ENCODE measurements at regions not wholly inside any gene's neighbourhood (a gene's known extent, or its start where the extent isn't known, plus 50 kb on each side); places are given as distances from the start of the nearest gene placed in this dataset.
"Not testable (repeated sequence)": the region's sequence is repeated elsewhere in the genome, so short reads cannot be mapped to it uniquely, and the experiment has no call there.

DNA sequence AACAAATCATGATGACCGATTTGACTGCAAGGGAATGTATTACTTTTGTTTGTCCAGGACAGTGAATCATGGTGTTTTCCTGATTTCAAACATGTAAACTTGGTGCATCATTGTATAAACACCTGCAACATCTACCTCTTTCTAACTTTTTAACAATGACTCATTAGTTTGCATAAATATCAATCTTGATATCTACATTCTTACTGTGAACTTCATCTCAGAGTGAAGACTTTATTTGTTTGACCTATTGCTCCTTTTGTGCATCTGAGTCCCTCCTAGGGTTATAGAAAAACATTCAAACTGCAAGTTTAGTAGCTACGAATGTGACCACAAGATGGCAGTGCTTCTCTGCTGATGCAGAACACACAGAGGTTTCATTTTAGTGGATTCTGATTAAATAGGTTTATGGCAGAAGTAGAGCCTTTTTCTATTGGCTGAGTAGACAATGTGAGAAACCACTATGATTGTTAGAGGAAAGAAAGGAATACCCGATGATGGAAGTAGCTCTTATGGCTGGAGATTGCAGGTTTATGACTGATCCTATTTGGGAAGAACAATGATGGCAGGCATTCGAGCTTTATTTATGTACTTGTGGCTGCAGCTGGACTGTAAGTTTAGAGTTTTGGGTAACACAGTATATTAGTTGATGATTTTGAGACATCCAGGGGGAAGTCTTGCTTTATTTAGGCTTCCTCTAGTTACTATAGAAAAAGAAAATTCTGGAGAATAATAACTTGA is 244.2 kb upstream of the OR4E1 start:
- no peaks in the 10 kb centered on the region for H3K4me1 ChIP-seq (ENCODE audit: control insufficient read depth in 3 of 3, insufficient read depth in 2 of 3, low read depth in 1 of 3, low read length in 2 of 3)
- DNase-seq (peak; percentile 45 to 50), FAIRE-seq (no peak)
- H3K27ac ChIP-seq (ENCODE audit: low read depth in 1 of 3, low read length in 2 of 3), result no peak overlapping the region
- H3K36me3 ChIP-seq (ENCODE audit: control insufficient read depth in 3 of 3, insufficient read depth in 2 of 3, low read depth in 1 of 3, low read length in 3 of 3), result no peaks in the 10 kb centered on the region
- no peaks in the 10 kb centered on the region for H3K9me3 ChIP-seq (ENCODE audit: control insufficient read depth in 2 of 2, insufficient read depth in 1 of 2, low read depth in 1 of 2, low read length in 1 of 2)
- no peaks in the 10 kb centered on the region for H3K27me3 ChIP-seq (ENCODE audit: control insufficient read depth in 3 of 3, insufficient read depth in 3 of 3, low read length in 3 of 3)
- WGBS, 3 donors, result 9 to 18% (median 17%) methylated on average over 4 of the region's 4 CpGs
- H3K4me3 ChIP-seq (ENCODE audit: low read depth in 1 of 3, low read length in 3 of 3), result no peak overlapping the region

DNA sequence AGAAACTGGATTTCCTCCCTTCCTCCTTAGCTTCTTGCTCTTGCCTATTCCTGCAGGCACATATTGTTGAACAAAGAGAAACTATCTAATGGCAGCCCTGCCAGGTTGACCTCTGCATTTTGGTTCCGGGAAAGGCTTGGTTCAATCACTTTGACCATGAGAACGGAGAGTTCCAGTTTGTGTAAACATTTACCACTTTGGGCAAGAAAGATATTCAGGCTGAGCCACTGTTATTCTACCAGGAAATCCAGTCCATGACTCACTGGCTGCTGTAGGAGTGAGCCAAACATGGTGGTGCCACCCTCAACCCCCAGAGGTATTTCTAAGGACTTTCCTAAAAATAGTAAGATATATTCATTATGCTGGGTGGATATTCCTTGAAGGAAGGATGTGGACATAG is 242.2 kb upstream of the OR4E1 start:
- WGBS, 3 donors, result 19 to 49% (median 38%) methylated on average over 2 of the region's 2 CpGs
- Histone ChIP-seq H3K27ac (ENCODE audit: low read depth in 1 of 3, low read length in 2 of 3) (no peak overlapping the region), H3K4me3 (ENCODE audit: low read depth in 1 of 3, low read length in 3 of 3) (no peak overlapping the region), H3K9me3 (ENCODE audit: control insufficient read depth in 2 of 2, insufficient read depth in 1 of 2, low read depth in 1 of 2, low read length in 1 of 2) (no peaks in the 10 kb centered on the region), H3K36me3 (ENCODE audit: control insufficient read depth in 3 of 3, insufficient read depth in 2 of 3, low read depth in 1 of 3, low read length in 3 of 3) (no peaks in the 10 kb centered on the region), H3K4me1 (ENCODE audit: control insufficient read depth in 3 of 3, insufficient read depth in 2 of 3, low read depth in 1 of 3, low read length in 2 of 3) (no peaks in the 10 kb centered on the region), H3K27me3 (ENCODE audit: control insufficient read depth in 3 of 3, insufficient read depth in 3 of 3, low read length in 3 of 3) (no peaks in the 10 kb centered on the region)
- DNase-seq, result no peak
- FAIRE-seq, result no peak

GRCh38 chr14:21913759-21914158 is 240.1 kb upstream of the OR4E1 start:
- no peak for FAIRE-seq
- WGBS, 3 donors, result 5 to 11% (median 6%) methylated on average over 6 of the region's 6 CpGs
- no peaks in the 10 kb centered on the region for H3K27me3 ChIP-seq (ENCODE audit: control insufficient read depth in 3 of 3, insufficient read depth in 3 of 3, low read length in 3 of 3)
- peak; percentile 74 to 80 for DNase-seq
- no peak overlapping the region for H3K4me3 ChIP-seq (ENCODE audit: low read depth in 1 of 3, low read length in 3 of 3)
- no peaks in the 10 kb centered on the region for H3K36me3 ChIP-seq (ENCODE audit: control insufficient read depth in 3 of 3, insufficient read depth in 2 of 3, low read depth in 1 of 3, low read length in 3 of 3)
- no peaks in the 10 kb centered on the region for H3K4me1 ChIP-seq (ENCODE audit: control insufficient read depth in 3 of 3, insufficient read depth in 2 of 3, low read depth in 1 of 3, low read length in 2 of 3)
- no peaks in the 10 kb centered on the region for H3K9me3 ChIP-seq (ENCODE audit: control insufficient read depth in 2 of 2, insufficient read depth in 1 of 2, low read depth in 1 of 2, low read length in 1 of 2)
- H3K27ac ChIP-seq (ENCODE audit: low read depth in 1 of 3, low read length in 2 of 3), result no peak overlapping the region

- H3K4me1 ChIP-seq (ENCODE audit: control insufficient read depth in 3 of 3, insufficient read depth in 2 of 3, low read depth in 1 of 3, low read length in 2 of 3), result no peaks in the 10 kb centered on the region
- no peaks in the 10 kb centered on the region for H3K27me3 ChIP-seq (ENCODE audit: control insufficient read depth in 3 of 3, insufficient read depth in 3 of 3, low read length in 3 of 3)
- no peaks in the 10 kb centered on the region for H3K36me3 ChIP-seq (ENCODE audit: control insufficient read depth in 3 of 3, insufficient read depth in 2 of 3, low read depth in 1 of 3, low read length in 3 of 3)
- H3K9me3 ChIP-seq (ENCODE audit: control insufficient read depth in 2 of 2, insufficient read depth in 1 of 2, low read depth in 1 of 2, low read length in 1 of 2), result no peaks in the 10 kb centered on the region
- no peak for DNase-seq
- no peak overlapping the region for H3K4me3 ChIP-seq (ENCODE audit: low read depth in 1 of 3, low read length in 3 of 3)
- H3K27ac ChIP-seq (ENCODE audit: low read depth in 1 of 3, low read length in 2 of 3), result no peak overlapping the region
- WGBS, 3 donors, result 52 to 54% (median 52%) methylated on average over 3 of the region's 3 CpGs
- no peak for FAIRE-seq
Observed at GRCh38 chr14:21912367-21912766, 238.7 kb upstream of the OR4E1 start.

GRCh38 chr14:21911877-21912276 is 238.3 kb upstream of the OR4E1 start:
- WGBS, 3 donors, result 56 to 71% (median 63%) methylated on average over 1 of the region's 1 CpG
- no peak for FAIRE-seq
- Histone ChIP-seq H3K27me3 (ENCODE audit: control insufficient read depth in 3 of 3, insufficient read depth in 3 of 3, low read length in 3 of 3) (no peaks in the 10 kb centered on the region), H3K4me1 (ENCODE audit: control insufficient read depth in 3 of 3, insufficient read depth in 2 of 3, low read depth in 1 of 3, low read length in 2 of 3) (no peaks in the 10 kb centered on the region), H3K4me3 (ENCODE audit: low read depth in 1 of 3, low read length in 3 of 3) (no peak overlapping the region), H3K36me3 (ENCODE audit: control insufficient read depth in 3 of 3, insufficient read depth in 2 of 3, low read depth in 1 of 3, low read length in 3 of 3) (no peaks in the 10 kb centered on the region), H3K9me3 (ENCODE audit: control insufficient read depth in 2 of 2, insufficient read depth in 1 of 2, low read depth in 1 of 2, low read length in 1 of 2) (no peaks in the 10 kb centered on the region), H3K27ac (ENCODE audit: low read depth in 1 of 3, low read length in 2 of 3) (no peak overlapping the region)
- no peak for DNase-seq

GRCh38 chr14:21910260-21910659 is 236.6 kb upstream of the OR4E1 start:
- Histone ChIP-seq H3K4me3 (ENCODE audit: low read depth in 1 of 3, low read length in 3 of 3) (no peak overlapping the region), H3K36me3 (ENCODE audit: control insufficient read depth in 3 of 3, insufficient read depth in 2 of 3, low read depth in 1 of 3, low read length in 3 of 3) (no peaks in the 10 kb centered on the region), H3K9me3 (ENCODE audit: control insufficient read depth in 2 of 2, insufficient read depth in 1 of 2, low read depth in 1 of 2, low read length in 1 of 2) (no peaks in the 10 kb centered on the region), H3K27me3 (ENCODE audit: control insufficient read depth in 3 of 3, insufficient read depth in 3 of 3, low read length in 3 of 3) (no peaks in the 10 kb centered on the region), H3K27ac (ENCODE audit: low read depth in 1 of 3, low read length in 2 of 3) (no peak overlapping the region), H3K4me1 (ENCODE audit: control insufficient read depth in 3 of 3, insufficient read depth in 2 of 3, low read depth in 1 of 3, low read length in 2 of 3) (no peaks in the 10 kb centered on the region)
- no peak for FAIRE-seq
- 46 to 66% (median 57%) methylated on average over 4 of the region's 4 CpGs for WGBS, 3 donors
- no peak for DNase-seq

DNA sequence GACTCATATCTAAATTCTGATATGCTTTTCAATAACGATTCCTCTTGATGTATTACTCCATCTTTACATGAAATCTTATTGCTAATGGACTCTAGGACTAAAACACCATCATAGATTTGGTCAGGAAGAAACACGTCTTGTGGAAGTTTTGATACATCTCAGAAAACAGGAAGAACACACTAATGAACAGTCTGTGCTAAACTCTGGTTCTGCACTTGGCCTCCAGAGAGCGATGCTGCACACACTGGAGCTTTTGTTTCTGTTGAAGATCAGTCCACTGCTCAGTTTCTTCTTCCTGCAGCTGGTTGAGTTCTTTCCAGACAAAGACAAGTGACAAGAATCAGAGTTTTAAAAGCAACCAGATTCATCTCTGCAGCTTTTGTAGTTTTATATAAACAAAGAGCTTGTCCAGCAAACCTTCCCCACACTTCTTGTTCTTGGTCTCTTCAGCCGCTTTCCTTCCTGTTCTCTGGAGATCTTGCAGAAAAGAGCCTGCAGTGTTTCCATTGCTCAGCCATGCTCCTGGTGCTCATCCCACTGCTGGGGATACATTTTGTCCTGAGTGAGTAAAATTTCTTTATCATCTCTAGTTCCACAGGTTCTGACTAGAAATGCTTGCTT is 229.1 kb upstream of the OR4E1 start:
- Histone ChIP-seq H3K27ac (ENCODE audit: low read depth in 1 of 3, low read length in 2 of 3) (no peak overlapping the region), H3K27me3 (ENCODE audit: control insufficient read depth in 3 of 3, insufficient read depth in 3 of 3, low read length in 3 of 3) (no peaks in the 10 kb centered on the region), H3K4me1 (ENCODE audit: control insufficient read depth in 3 of 3, insufficient read depth in 2 of 3, low read depth in 1 of 3, low read length in 2 of 3) (no peaks in the 10 kb centered on the region), H3K4me3 (ENCODE audit: low read depth in 1 of 3, low read length in 3 of 3) (no peak overlapping the region), H3K9me3 (ENCODE audit: control insufficient read depth in 2 of 2, insufficient read depth in 1 of 2, low read depth in 1 of 2, low read length in 1 of 2) (peaks cover 0 to 5% of the 10 kb centered on the region in 2 donors), H3K36me3 (ENCODE audit: control insufficient read depth in 3 of 3, insufficient read depth in 2 of 3, low read depth in 1 of 3, low read length in 3 of 3) (no peaks in the 10 kb centered on the region)
- 50 to 73% (median 55%) methylated on average over 4 of the region's 4 CpGs for WGBS, 3 donors
- DNase-seq (peak in 1 of 2 donors; percentile 4), FAIRE-seq (no peak)

DNA sequence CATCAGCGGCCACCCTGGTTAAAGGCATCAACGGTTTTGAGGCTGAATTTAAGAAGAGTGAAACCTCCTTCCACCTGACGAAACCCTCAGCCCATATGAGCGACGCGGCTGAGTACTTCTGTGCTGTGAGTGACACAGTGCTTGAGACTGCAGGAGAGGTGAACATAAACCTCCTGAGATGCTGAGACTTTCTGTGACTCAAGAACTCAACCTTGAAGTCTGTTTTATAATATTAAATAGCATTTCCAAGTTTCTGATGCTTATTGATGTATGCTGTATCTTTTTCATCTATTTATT is 221.2 kb upstream of the OR4E1 start:
- not testable (repeated sequence) for H3K27me3 ChIP-seq (ENCODE audit: control insufficient read depth in 3 of 3, insufficient read depth in 3 of 3, low read length in 3 of 3); H3K4me1 ChIP-seq (ENCODE audit: control insufficient read depth in 3 of 3, insufficient read depth in 2 of 3, low read depth in 1 of 3, low read length in 2 of 3); H3K9me3 ChIP-seq (ENCODE audit: control insufficient read depth in 2 of 2, insufficient read depth in 1 of 2, low read depth in 1 of 2, low read length in 1 of 2); DNase-seq; FAIRE-seq; H3K36me3 ChIP-seq (ENCODE audit: control insufficient read depth in 3 of 3, insufficient read depth in 2 of 3, low read depth in 1 of 3, low read length in 3 of 3); H3K27ac ChIP-seq (ENCODE audit: low read depth in 1 of 3, low read length in 2 of 3); H3K4me3 ChIP-seq (ENCODE audit: low read depth in 1 of 3, low read length in 3 of 3)
- 66 to 81% (median 67%) methylated on average over 6 of the region's 6 CpGs for WGBS, 3 donors
